HUES48 (cell line): ENCODE measurements at regions not wholly inside any gene's neighbourhood (a gene's known extent, or its start where the extent isn't known, plus 50 kb on each side); places are given as distances from the start of the nearest gene placed in this dataset.

ENCODE experiments used
- H3K27ac ChIP-seq: one replicate; pipeline ENCODE4 v1.7.0; 2013; ENCODE audit warnings: low read depth, low read length, inconsistent platforms
- H3K27me3 ChIP-seq: 2 replicates; pipeline ENCODE4 v1.6.1; 2013; ENCODE audit warnings: mild to moderate bottlenecking, low read length; ENCODE audit not compliant: control insufficient read depth, insufficient read depth
- H3K36me3 ChIP-seq: 2 replicates; pipeline ENCODE4 v1.6.1; 2013; ENCODE audit warnings: low read length; ENCODE audit not compliant: control insufficient read depth, insufficient read depth
- H3K4me1 ChIP-seq: 2 replicates; pipeline ENCODE4 v1.6.1; 2013; ENCODE audit warnings: mild to moderate bottlenecking, low read length; ENCODE audit not compliant: control insufficient read depth, insufficient read depth
- H3K4me3 ChIP-seq: 2 replicates; pipeline ENCODE4 v1.5.1; 2013; ENCODE audit warnings: mild to moderate bottlenecking, low read depth, low read length
- H3K9ac ChIP-seq: 2 replicates; pipeline ENCODE4 v1.6.1; 2013; ENCODE audit warnings: mild to moderate bottlenecking, low read depth, low read length, moderate library complexity
- H3K9me3 ChIP-seq: 2 replicates; pipeline ENCODE4 v1.6.1; 2013; ENCODE audit warnings: low read length; ENCODE audit not compliant: control insufficient read depth, insufficient read depth

GRCh38 chr11:81897639-81898038 is 836.0 kb downstream of the FAM181B start:
- no peaks in the 10 kb centered on the region for H3K4me1 ChIP-seq
- H3K9ac ChIP-seq: no peak overlapping the region
- H3K36me3 ChIP-seq: no peaks in the 10 kb centered on the region
- H3K9me3 ChIP-seq: peaks cover 5% of the 10 kb centered on the region
- no peak overlapping the region for H3K4me3 ChIP-seq
- H3K27me3 ChIP-seq: no peaks in the 10 kb centered on the region
- H3K27ac ChIP-seq: no peak overlapping the region

- Histone ChIP-seq H3K27ac (no peak overlapping the region), H3K4me1 (no peaks in the 10 kb centered on the region)
Measured at GRCh38 chr11:81895258-81895657, 838.4 kb downstream of the FAM181B start.

GRCh38 chr11:81892770-81893635 is 840.7 kb downstream of the FAM181B start:
- no peak overlapping the region for H3K27ac ChIP-seq
- no peaks in the 10 kb centered on the region for H3K36me3 ChIP-seq

More at GRCh38 chr11:81895258-81895657, 838.4 kb downstream of the FAM181B start:
- Histone ChIP-seq H3K9me3 (no peaks in the 10 kb centered on the region; the same call in 1 of the 2 replicates), H3K27me3 (no peaks in the 10 kb centered on the region), H3K36me3 (no peaks in the 10 kb centered on the region), H3K9ac (no peak overlapping the region), H3K4me3 (no peak overlapping the region)

GRCh38 chr11:81888391-81888790 is 845.3 kb downstream of the FAM181B start:
- H3K36me3 ChIP-seq: no peaks in the 10 kb centered on the region
- no peaks in the 10 kb centered on the region for H3K4me1 ChIP-seq
- no peak overlapping the region for H3K27ac ChIP-seq
- no peak overlapping the region for H3K9ac ChIP-seq
- no peak overlapping the region for H3K4me3 ChIP-seq
- no peaks in the 10 kb centered on the region for H3K27me3 ChIP-seq
- no peaks in the 10 kb centered on the region for H3K9me3 ChIP-seq

More at GRCh38 chr11:81892770-81893635, 840.7 kb downstream of the FAM181B start:
- H3K9ac ChIP-seq: no peak overlapping the region
- H3K4me3 ChIP-seq: no peak overlapping the region
- no peaks in the 10 kb centered on the region for H3K27me3 ChIP-seq
- H3K9me3 ChIP-seq: no peaks in the 10 kb centered on the region
- H3K4me1 ChIP-seq: no peaks in the 10 kb centered on the region

- Histone ChIP-seq H3K27me3 (no peaks in the 10 kb centered on the region), H3K9me3 (no peaks in the 10 kb centered on the region), H3K9ac (no peak overlapping the region), H3K4me1 (no peaks in the 10 kb centered on the region), H3K4me3 (no peak overlapping the region), H3K27ac (no peak overlapping the region), H3K36me3 (no peaks in the 10 kb centered on the region)
Measured at GRCh38 chr11:81887671-81888070, 846.0 kb downstream of the FAM181B start.

- Histone ChIP-seq H3K4me1 (no peaks in the 10 kb centered on the region), H3K27ac (no peak overlapping the region), H3K9me3 (no peaks in the 10 kb centered on the region), H3K4me3 (no peak overlapping the region), H3K27me3 (no peaks in the 10 kb centered on the region), H3K36me3 (no peaks in the 10 kb centered on the region), H3K9ac (no peak overlapping the region)
Measured at GRCh38 chr11:81886406-81887075, 847.1 kb downstream of the FAM181B start.

GRCh38 chr11:81874635-81875034 is 859.0 kb downstream of the FAM181B start:
- H3K27me3 ChIP-seq: no peaks in the 10 kb centered on the region
- H3K27ac ChIP-seq: no peak overlapping the region
- no peaks in the 10 kb centered on the region for H3K4me1 ChIP-seq
- H3K36me3 ChIP-seq: no peaks in the 10 kb centered on the region
- no peak overlapping the region for H3K4me3 ChIP-seq
- no peaks in the 10 kb centered on the region for H3K9me3 ChIP-seq
- no peak overlapping the region for H3K9ac ChIP-seq

GRCh38 chr11:81870815-81871214 is 862.8 kb downstream of the FAM181B start:
- Histone ChIP-seq H3K9ac (no peak overlapping the region), H3K27me3 (no peaks in the 10 kb centered on the region), H3K4me1 (no peaks in the 10 kb centered on the region), H3K9me3 (no peaks in the 10 kb centered on the region), H3K36me3 (no peaks in the 10 kb centered on the region), H3K27ac (no peak overlapping the region), H3K4me3 (no peak overlapping the region)

- Histone ChIP-seq H3K9me3 (no peaks in the 10 kb centered on the region), H3K4me3 (no peak overlapping the region), H3K27me3 (no peaks in the 10 kb centered on the region), H3K27ac (no peak overlapping the region), H3K36me3 (no peaks in the 10 kb centered on the region), H3K9ac (no peak overlapping the region), H3K4me1 (no peaks in the 10 kb centered on the region)
Measured at GRCh38 chr11:81870066-81870412, 863.6 kb downstream of the FAM181B start.

GRCh38 chr11:81869351-81870065 is 864.2 kb downstream of the FAM181B start:
- Histone ChIP-seq H3K9me3 (no peaks in the 10 kb centered on the region), H3K4me3 (no peak overlapping the region), H3K4me1 (no peaks in the 10 kb centered on the region), H3K27ac (no peak overlapping the region), H3K36me3 (no peaks in the 10 kb centered on the region), H3K27me3 (no peaks in the 10 kb centered on the region), H3K9ac (no peak overlapping the region)

- Histone ChIP-seq H3K4me3 (no peak overlapping the region), H3K36me3 (no peaks in the 10 kb centered on the region), H3K27me3 (no peaks in the 10 kb centered on the region), H3K4me1 (no peaks in the 10 kb centered on the region), H3K27ac (no peak overlapping the region), H3K9me3 (no peaks in the 10 kb centered on the region), H3K9ac (no peak overlapping the region)
Measured at GRCh38 chr11:81866896-81867295, 866.8 kb downstream of the FAM181B start.
